Stimulated activated CD8-positive, alpha-beta memory T cell treated with anti-CD3 and anti-CD28 coated beads, Interleukin-4, amount 100 ng/mL, for 48 hours (primary cell): ENCODE measurements at regions not wholly inside any gene's neighbourhood (a gene's known extent, or its start where the extent isn't known, plus 50 kb on each side); places are given as distances from the start of the nearest gene placed in this dataset.

Experiments
- DNase-seq: peaks from one replicate; pipeline ENCODE4 v3.0.0-alpha.2; 2020

DNA sequence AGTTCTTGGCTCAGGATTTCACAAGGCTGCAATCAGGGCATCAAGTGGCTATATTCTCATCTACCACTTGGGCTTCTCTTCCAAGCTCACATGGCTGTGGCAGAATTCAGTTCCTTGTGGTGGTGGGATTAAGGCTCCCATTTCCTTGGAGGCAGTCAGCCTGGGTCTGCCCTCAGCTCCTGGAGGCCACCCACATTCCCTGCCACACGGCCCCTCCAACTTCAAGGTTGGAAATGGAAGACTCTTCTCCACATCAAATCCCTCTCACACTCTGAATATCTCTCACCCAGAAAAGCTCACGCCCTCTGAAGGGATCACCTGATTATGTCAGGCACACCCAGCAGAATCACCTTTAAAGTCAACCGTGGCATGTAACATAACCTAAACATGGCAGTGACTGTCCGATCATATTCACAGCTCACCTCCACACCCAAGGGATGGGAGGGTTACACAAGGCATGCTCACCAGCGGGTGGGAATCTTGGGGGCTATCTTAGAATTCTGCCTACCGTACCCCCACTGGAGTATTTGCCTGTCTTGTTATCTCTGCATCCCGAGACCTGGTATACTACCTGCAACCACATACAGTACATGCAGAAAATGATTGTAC lies 256.2 kb upstream of the KLHL29 start:
- no peak for DNase-seq

DNA sequence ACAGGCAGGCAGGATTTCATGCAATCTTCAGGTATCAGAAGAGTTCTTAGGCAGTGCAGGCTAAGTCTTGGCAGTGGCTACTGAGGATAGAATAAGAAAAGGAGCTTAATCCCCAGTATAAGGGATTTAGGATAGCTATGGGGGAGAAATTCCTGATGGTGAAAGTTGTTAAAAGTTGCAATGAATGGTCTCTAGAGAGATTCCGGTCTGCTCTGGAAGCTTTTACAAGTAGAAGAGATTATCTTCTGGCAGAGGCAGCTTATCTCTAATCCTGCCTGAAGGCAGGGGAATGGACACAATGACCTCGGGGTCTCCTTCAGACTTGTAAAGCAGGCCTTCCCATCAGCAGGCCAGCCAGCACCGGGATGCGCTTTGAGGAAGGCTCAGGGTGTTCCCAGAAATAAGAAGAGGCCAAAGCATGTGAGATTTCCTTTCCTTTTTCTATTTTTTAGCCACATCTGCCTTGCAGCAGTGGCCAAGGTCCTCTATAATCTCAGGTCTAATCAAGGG lies 253.9 kb upstream of the KLHL29 start:
- no peak for DNase-seq

DNA sequence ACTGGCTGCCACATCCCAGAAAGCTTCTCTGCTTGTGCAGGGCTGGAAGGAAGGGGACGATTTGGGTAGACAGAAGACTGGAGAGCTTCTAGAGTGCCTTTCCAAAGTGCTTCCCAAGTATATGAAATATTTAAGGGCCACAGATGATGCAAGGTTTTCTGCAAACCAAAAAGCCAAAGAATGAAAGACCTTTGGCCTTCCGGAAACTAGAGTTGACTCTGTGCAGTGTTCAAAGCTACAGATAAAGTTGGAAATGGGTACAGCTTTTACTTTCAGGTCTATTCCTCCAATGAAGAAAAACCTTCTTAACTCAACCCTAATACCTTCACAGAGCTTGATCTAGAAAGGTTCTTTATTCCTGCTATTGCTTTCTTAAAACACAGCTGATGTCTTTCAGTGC lies 253.0 kb upstream of the KLHL29 start:
- DNase-seq: no peak

- DNase-seq: no peak
These were observed 252.0 kb upstream of the KLHL29 start for GRCh38 chr2:23132823-23133595.

GRCh38 chr2:23134726-23135125 lies 250.3 kb upstream of the KLHL29 start:
- DNase-seq: no peak

GRCh38 chr2:23135481-23136100 lies 249.4 kb upstream of the KLHL29 start:
- DNase-seq: no peak

GRCh38 chr2:23137166-23137565 lies 247.8 kb upstream of the KLHL29 start:
- no peak for DNase-seq

GRCh38 chr2:23138701-23139100 lies 246.3 kb upstream of the KLHL29 start:
- DNase-seq: no peak

GRCh38 chr2:23145460-23145859 lies 239.5 kb upstream of the KLHL29 start:
- no peak for DNase-seq

DNA sequence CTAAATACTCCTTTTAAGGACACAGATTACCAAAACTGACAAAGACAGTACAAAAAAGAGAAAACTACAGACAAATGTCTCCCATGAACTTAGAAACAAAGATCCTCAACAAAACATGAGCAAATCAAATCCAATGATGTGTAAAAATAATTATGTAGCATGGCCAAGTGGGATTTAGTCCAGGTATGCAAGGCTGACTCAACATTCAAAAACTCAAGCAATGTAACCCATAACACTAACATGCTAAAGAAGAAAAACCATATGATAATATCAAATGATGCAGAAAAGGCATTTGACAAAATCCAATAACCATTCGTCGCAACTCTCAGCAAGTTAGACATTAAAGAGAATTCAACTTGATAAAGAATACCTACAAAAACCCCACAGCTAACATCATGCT lies 239.0 kb upstream of the KLHL29 start:
- DNase-seq: no peak

DNA sequence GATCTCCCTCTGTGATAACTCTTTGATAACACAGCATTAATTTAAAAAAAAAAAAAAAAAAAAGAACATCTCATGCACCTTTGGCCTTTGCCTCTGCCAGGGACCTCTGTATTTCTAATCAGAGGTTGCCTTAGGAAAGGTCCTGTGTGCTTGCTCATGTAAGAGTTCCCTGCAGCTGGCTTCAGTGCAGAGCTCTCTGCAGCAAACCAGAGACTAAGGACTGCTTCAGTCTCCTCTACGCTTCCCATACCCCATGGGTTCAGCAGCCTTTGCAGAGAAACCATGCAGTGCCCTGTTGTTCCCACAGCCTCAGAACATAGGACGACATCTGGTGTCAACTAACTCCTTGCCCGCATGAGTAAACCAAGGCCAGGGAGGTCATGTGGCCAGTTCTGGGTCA lies 236.6 kb upstream of the KLHL29 start:
- no peak for DNase-seq

DNA sequence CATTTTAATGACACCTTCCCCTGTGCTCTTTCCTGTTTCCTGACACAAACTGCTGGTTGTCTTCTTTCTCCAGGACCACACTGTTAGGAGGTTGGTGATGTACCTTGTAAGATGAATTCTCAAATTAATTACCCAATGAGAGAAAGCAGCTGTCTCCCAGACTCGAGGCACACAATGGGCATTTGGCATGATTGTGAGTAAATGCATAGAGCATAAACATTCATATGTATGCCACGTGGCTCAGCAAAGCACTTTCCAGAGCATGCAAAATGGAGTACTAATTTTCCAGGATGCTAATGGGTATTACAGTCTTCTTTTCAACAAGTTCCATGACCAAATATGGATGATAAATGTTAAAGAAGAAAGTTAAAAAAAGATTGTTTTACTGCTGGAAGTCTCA lies 235.2 kb upstream of the KLHL29 start:
- DNase-seq: no peak

DNA sequence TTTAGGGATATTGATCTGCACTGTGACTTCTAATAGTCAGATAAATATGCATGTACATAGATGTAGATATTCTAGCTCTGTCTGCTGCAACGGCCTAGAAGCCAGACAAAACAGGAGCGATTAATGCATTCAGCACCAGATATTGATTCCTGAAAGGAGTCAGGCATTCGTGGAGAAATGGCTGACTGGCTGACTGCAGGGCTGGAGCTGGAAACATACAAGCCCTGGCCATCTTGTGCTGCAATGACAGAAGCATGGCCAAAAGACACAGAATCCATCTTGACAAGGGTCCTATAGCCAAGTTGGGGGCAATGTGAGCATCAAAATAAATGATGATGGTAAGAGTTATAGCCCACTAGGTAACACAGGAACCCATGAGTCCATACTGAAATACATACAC lies 231.5 kb upstream of the KLHL29 start:
- DNase-seq: no peak

DNA sequence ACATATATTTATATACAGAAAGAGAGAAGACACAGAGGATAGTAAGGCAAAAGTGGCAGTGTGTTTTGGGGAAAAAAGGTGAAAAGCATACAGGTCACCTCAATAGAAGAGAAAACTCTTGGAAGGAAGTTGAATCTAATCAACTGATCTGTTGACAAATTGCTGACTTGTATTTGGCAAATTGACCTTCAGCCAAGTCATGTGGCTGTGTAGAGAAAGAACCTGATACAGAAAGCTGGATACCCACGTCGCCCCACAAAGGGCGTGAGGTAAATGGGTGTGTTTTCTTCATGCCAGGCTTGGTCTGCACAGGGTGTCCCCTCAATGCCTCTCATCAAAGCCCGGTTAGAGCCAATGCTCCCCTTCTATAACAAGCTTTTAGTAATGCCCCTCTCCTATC lies 230.0 kb upstream of the KLHL29 start:
- DNase-seq: no peak

GRCh38 chr2:23157812-23158211 lies 227.2 kb upstream of the KLHL29 start:
- no peak for DNase-seq

- no peak for DNase-seq
These were observed 226.7 kb upstream of the KLHL29 start for GRCh38 chr2:23158306-23158705.

GRCh38 chr2:23159746-23160405 lies 225.1 kb upstream of the KLHL29 start:
- DNase-seq: no peak

- no peak for DNase-seq
These were observed 220.8 kb upstream of the KLHL29 start for GRCh38 chr2:23164173-23164572.

- DNase-seq: no peak
These were observed 215.1 kb upstream of the KLHL29 start for GRCh38 chr2:23169896-23170295.

DNA sequence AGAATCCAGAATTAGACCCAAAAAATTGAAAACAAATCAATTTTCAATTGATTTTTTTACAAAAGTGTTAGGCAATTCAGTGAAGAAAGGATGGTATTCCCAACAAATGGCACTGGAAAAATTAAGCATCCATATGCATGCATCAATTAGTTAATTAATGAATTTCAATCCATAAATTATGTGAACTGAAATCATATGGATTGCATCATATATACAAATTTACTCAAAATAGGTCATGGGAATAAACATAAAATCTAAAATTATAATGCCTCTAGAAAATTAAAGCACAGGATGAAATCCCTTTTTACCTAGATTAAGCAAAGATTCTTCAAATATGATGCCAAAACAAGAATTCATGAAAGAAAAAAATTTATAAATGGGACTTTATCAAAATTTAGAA lies 213.9 kb upstream of the KLHL29 start:
- no peak for DNase-seq

GRCh38 chr2:23178396-23178795 lies 206.6 kb upstream of the KLHL29 start:
- no peak for DNase-seq

- DNase-seq: no peak
These were observed 201.2 kb upstream of the KLHL29 start for GRCh38 chr2:23183733-23184132.

DNA sequence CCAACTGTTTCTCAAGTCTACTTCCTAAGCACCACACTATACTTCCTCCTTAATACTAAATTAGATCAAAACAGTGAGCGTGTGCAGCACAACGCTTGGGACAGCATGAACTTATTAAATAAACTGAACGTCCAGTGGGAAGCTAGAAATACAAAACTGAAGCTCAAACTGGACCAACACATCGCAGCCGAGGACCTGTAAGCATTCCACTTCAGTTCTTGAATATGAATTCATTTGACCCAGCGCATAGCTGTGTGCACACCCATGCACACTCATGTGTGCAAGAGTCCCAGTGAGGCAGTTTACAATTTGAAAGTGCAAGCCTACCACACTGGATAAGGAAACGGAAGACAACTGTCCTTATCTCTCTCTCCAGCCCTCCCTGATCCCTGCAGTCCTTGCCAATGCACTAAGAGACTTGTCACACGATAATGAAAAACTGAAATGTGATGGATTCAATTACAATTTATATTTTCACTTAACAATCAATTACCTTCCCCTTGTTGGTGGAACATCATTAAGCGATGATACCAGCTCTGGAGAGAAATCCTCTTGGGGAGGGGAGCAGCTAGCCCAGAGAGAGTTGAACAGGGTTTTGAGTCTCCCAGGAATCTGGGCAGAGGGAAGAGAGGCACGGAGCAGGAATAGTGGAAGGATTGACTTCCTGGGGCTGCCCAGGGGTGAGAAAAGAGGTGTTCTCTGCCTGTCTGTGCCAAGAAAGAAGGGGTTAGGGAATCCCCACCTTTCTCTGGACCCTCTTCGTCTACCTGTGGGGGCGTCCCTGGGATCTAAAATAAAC lies 186.5 kb upstream of the KLHL29 start:
- no peak for DNase-seq
